ENCODE measurements at regions not wholly inside any gene's neighbourhood (a gene's known extent, or its start where the extent isn't known, plus 50 kb on each side); places are given as distances from the start of the nearest gene placed in this dataset.
"Not testable (repeated sequence)": the region's sequence is repeated elsewhere in the genome, so short reads cannot be mapped to it uniquely, and the experiment has no call there.

DNA sequence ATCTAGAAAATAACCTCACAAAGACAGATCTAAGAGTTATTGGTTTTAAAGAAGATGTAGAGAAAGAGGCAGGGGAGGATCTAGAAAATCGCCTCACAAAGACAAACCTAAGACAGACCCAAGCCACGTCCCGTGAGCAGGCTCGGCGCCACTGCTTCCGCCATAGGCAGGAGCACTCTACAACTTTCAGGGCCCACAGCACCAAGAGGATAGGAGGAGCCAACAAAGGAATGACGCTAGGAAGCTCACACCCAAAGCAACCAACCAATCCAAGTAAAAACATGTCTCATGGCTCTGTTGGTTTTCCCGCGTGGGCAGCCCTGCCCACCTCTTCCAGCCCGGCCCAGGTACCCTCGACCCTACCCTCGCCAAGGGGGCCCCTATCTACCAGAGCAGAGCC lies 4167.4 kb upstream of the OR11H1 start:
- H3K27ac ChIP-seq (ENCODE audit: low read depth, low read length), result no peak overlapping the region
- peaks cover 68% of the 10 kb centered on the region for H3K9me3 ChIP-seq (ENCODE audit: control insufficient read depth, insufficient read depth, low read length)
- H3K9ac ChIP-seq (ENCODE audit: low read depth, low read length), result no peak overlapping the region
- H3K36me3 ChIP-seq (ENCODE audit: control insufficient read depth, insufficient read depth, low read length), result no peaks in the 10 kb centered on the region
- no peaks in the 10 kb centered on the region for H3K27me3 ChIP-seq (ENCODE audit: control insufficient read depth, insufficient read depth, low read length)
- H3K4me3 ChIP-seq (ENCODE audit: low read depth, low read length), result no peak overlapping the region
- H3K4me1 ChIP-seq (ENCODE audit: control insufficient read depth, insufficient read depth, low read length), result no peaks in the 10 kb centered on the region

- H3K4me3 ChIP-seq (ENCODE audit: low read depth, low read length); H3K36me3 ChIP-seq (ENCODE audit: control insufficient read depth, insufficient read depth, low read length); H3K27me3 ChIP-seq (ENCODE audit: control insufficient read depth, insufficient read depth, low read length); H3K4me1 ChIP-seq (ENCODE audit: control insufficient read depth, insufficient read depth, low read length); H3K9ac ChIP-seq (ENCODE audit: low read depth, low read length); H3K27ac ChIP-seq (ENCODE audit: low read depth, low read length): not testable (repeated sequence)
- H3K9me3 ChIP-seq (ENCODE audit: control insufficient read depth, insufficient read depth, low read length), result peaks cover 70% of the 10 kb centered on the region
These were observed 4166.5 kb upstream of the OR11H1 start for GRCh38 chr22:11361496-11361895.

GRCh38 chr22:11369612-11370307 lies 4158.2 kb upstream of the OR11H1 start:
- not testable (repeated sequence) for H3K4me3 ChIP-seq (ENCODE audit: low read depth, low read length); H3K27ac ChIP-seq (ENCODE audit: low read depth, low read length); H3K4me1 ChIP-seq (ENCODE audit: control insufficient read depth, insufficient read depth, low read length); H3K27me3 ChIP-seq (ENCODE audit: control insufficient read depth, insufficient read depth, low read length); H3K36me3 ChIP-seq (ENCODE audit: control insufficient read depth, insufficient read depth, low read length); H3K9ac ChIP-seq (ENCODE audit: low read depth, low read length)
- H3K9me3 ChIP-seq (ENCODE audit: control insufficient read depth, insufficient read depth, low read length), result peaks cover 65% of the 10 kb centered on the region

DNA sequence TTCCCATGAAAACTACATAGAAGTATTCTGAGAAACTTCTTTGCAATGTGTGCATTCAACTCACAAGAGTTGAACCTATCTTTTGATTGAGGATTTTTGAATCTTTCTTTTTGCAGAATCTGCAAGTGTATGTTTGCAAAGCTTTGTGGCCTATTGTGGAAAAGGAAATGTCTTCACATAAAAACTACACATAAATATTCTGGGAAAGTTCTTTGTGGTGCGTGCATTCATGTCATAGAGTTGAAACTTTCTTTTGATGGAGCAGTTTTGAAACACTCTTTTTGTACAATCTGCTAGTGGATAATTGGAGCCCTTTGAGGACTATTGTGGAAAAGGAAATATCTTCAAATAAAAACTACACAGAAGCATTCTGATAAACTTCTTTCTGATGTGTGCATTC lies 4157.7 kb upstream of the OR11H1 start:
- not testable (repeated sequence) for H3K27ac ChIP-seq (ENCODE audit: low read depth, low read length); H3K36me3 ChIP-seq (ENCODE audit: control insufficient read depth, insufficient read depth, low read length); H3K27me3 ChIP-seq (ENCODE audit: control insufficient read depth, insufficient read depth, low read length); H3K4me3 ChIP-seq (ENCODE audit: low read depth, low read length); H3K4me1 ChIP-seq (ENCODE audit: control insufficient read depth, insufficient read depth, low read length); H3K9ac ChIP-seq (ENCODE audit: low read depth, low read length)
- peaks cover 67% of the 10 kb centered on the region for H3K9me3 ChIP-seq (ENCODE audit: control insufficient read depth, insufficient read depth, low read length)

Data from HUES48 (cell line).